ENCODE measurements at regions not wholly inside any gene's neighbourhood (a gene's known extent, or its start where the extent isn't known, plus 50 kb on each side); places are given as distances from the start of the nearest gene placed in this dataset.

DNA sequence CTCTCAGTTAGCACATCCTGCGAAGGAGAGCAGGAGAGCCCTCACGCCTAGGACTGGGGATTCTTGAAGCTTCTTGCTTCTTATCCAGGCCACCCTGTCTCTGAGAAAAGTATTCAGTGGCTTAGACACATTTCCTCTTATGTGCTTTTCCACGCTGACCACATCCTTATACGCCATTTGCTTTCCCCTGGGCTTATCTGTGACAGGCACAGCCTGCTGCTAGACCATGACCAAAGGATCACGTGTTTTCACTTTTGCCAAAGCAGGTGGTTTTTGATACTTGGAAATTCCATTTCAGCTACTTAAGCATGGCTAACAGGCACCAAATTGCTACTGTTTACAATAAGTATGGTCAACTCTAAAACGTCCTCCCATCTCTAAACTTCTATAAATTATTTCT, 587.4 kb downstream of the AACS start:
- Mint-ChIP-seq H3K27ac (no peak overlapping the region), H3K36me3 (ENCODE audit: low read depth) (0 out of 2 replicates have a peak, but pooled peaks cover 4% of the 10 kb centered on the region), H3K4me3 (no peak overlapping the region), H3K4me1 (ENCODE audit: low read depth) (no peaks in the 10 kb centered on the region), H3K27me3 (ENCODE audit: insufficient read depth) (no peaks in the 10 kb centered on the region), H3K9me3 (peaks cover 68% of the 10 kb centered on the region)
- TF ChIP-seq, protein P1, sequence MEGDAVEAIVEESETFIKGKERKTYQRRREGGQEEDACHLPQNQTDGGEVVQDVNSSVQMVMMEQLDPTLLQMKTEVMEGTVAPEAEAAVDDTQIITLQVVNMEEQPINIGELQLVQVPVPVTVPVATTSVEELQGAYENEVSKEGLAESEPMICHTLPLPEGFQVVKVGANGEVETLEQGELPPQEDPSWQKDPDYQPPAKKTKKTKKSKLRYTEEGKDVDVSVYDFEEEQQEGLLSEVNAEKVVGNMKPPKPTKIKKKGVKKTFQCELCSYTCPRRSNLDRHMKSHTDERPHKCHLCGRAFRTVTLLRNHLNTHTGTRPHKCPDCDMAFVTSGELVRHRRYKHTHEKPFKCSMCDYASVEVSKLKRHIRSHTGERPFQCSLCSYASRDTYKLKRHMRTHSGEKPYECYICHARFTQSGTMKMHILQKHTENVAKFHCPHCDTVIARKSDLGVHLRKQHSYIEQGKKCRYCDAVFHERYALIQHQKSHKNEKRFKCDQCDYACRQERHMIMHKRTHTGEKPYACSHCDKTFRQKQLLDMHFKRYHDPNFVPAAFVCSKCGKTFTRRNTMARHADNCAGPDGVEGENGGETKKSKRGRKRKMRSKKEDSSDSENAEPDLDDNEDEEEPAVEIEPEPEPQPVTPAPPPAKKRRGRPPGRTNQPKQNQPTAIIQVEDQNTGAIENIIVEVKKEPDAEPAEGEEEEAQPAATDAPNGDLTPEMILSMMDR (IDR thresholded peaks at IDR 0.05), result no peak
- no peak for DNase-seq

DNA sequence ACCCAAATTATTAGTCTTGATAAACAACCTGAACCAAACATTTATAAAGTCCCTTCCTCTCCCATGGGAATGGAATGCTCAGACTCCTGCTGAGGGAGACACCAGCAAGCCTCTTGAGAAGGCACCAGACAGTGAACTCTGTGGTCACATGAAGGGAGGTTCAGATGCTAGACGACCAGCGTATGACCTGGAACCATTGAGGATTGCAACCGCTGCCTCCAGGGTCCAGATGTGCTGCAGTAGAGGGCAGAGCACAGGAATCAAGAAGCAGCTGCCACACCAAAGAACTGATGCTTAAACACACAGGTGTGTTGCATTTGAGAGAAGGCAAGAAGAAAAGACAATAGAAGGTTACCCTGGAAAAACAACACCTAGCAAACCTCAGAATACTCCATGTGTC, 592.4 kb downstream of the AACS start:
- TF ChIP-seq, protein P1 (IDR thresholded peaks at IDR 0.05), result no peak
- Mint-ChIP-seq H3K36me3 (ENCODE audit: low read depth) (0 out of 2 replicates have a peak, but pooled peaks cover 4% of the 10 kb centered on the region), H3K4me1 (ENCODE audit: low read depth) (no peaks in the 10 kb centered on the region), H3K27me3 (ENCODE audit: insufficient read depth) (no peaks in the 10 kb centered on the region; the same call in 1 of the 2 replicates), H3K4me3 (no peak overlapping the region), H3K27ac (no peak overlapping the region), H3K9me3 (peaks cover 70% of the 10 kb centered on the region)
- DNase-seq, result no peak

DNA sequence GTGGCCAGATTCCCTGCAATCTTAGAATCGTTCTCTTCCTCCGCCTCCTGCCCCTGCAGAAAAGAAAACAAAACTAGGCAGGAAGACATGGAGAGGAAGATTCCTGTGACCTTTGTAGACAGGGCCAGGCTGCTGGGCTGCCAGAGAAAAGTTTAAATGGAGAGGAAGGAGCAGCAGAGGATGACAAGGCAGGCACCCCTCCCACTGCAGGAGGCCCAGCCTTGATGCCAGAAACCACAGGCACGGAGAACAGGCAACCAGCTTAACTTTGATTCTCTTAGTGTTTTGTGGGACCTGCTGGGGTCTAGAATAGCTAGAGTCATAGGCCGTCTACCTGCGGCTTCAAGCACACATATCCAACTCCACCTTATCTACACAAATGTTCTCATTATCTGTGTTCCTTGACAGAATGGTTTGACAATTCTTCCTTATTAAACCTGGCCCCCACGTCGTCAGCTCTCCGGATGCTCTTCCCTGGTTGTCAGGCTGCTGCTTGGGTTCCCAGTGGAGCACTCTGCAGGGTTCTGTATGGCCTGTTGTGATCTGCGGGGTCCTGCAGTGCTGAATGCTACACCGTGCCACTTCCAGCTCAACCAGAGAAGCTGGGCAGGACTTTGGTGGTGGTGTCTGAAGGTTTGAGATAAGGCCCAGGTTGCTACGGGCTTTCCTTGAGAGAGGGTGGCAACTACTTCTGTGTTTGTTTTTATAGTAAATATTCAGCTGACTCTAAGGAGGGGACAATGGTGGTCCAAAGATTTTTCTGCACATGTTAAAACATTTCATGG, 609.5 kb downstream of the AACS start:
- H3K27ac Mint-ChIP-seq, result no peak overlapping the region

DNA sequence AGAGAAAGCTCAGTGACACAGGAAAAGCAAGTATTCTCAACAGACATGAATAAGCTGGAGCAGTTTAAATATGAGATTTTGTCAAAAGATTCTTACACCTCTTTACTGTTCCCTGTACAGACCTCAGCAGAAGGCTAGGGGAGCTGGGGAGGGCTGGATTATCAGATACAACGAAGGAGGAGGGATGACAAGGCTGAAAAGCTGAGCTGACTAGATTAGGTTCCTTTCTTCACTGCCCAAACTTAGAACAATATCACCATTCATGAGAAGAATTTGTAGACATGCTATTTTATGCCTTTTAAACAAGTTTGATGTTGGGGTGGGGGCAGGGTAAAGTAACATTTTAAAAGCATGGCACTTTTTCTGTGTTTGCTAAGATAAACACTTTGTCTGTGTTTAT, 611.1 kb downstream of the AACS start:
- TF ChIP-seq, protein P1 (IDR thresholded peaks at IDR 0.05), result no peak
- Mint-ChIP-seq H3K4me1 (ENCODE audit: low read depth) (no peaks in the 10 kb centered on the region), H3K27ac (no peak overlapping the region), H3K36me3 (ENCODE audit: low read depth) (no peaks in the 10 kb centered on the region), H3K9me3 (peaks cover 24% of the 10 kb centered on the region), H3K27me3 (ENCODE audit: insufficient read depth) (no peaks in the 10 kb centered on the region), H3K4me3 (no peak overlapping the region)
- DNase-seq, result no peak

More for the DNA sequence above, 609.5 kb downstream of the AACS start:
- Mint-ChIP-seq H3K4me3 (no peak overlapping the region), H3K4me1 (ENCODE audit: low read depth) (no peaks in the 10 kb centered on the region), H3K9me3 (peaks cover 23% of the 10 kb centered on the region), H3K36me3 (ENCODE audit: low read depth) (no peaks in the 10 kb centered on the region), H3K27me3 (ENCODE audit: insufficient read depth) (no peaks in the 10 kb centered on the region)
- TF ChIP-seq, protein P1 (IDR thresholded peaks at IDR 0.05), result no peak
- no peak for DNase-seq

DNA sequence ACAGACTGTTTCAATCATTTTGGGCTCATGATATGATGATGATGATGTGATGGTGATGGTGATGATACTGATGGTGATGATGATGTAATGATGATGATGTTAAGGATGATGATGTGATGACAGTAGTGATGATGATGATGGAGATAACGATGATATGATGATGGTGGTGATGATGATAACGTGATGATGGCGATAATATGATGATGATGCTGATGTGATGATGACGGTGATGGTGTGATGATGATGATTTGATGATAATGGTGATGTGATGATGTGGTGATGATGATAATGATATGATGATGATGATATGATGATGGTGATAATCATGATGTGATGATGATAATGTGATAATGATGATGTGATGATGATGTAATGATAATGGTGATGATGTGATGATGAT, 612.6 kb downstream of the AACS start:
- Mint-ChIP-seq H3K9me3 (peaks cover 27% of the 10 kb centered on the region), H3K36me3 (ENCODE audit: low read depth) (no peaks in the 10 kb centered on the region; the same call in 1 of the 2 replicates), H3K4me1 (ENCODE audit: low read depth) (no peaks in the 10 kb centered on the region), H3K27ac (no peak overlapping the region), H3K4me3 (no peak overlapping the region), H3K27me3 (ENCODE audit: insufficient read depth) (peaks cover 2% of the 10 kb centered on the region; the same call in 1 of the 2 replicates)
- DNase-seq, result no peak
- TF ChIP-seq, protein P1 (IDR thresholded peaks at IDR 0.05), result no peak
